ENCODE measurements at regions not wholly inside any gene's neighbourhood (a gene's known extent, or its start where the extent isn't known, plus 50 kb on each side); places are given as distances from the start of the nearest gene placed in this dataset.

DNA sequence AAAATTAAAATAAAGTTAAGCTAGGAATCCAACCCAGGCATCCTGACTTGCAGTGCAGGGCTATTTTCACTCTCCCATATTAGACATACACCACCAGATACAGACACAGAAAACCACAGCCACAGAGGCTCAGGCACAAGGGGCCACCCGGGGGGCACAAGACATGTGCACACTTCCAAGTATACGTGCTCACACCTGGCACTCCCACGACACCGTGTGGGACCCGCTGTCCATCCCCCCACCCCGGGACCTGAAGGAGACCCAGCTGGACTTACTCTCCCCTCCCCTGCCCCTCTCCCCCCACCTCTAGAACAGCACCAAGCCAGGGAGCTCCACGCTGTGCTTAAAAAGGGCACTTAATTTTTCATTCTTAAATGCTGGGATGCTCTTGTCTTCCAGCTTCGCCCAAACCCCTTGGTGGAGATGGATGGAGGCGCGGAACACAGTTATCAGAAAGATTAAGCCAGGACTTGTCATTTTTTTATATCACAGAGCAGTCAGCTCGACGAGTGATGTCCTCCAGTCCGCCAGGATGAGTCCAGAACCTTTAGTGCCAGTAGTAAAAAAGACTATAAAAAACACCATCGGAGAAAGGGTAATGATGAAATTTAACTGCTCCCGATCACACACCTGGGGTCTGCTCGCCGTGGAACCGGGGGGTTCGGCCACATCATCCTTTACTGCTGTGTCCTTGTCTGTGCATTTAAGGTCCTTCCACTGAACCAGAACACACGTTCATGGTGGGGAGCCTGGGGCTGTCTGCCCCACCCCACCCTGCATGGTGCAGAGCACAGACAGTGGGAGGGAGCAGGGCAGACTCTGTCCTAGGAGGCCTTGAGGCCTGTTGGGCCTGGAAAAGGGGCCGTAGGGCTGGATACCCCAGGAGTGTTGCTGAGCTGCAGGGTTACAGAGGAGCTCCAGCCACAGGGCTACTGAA, 73.3 kb upstream of the LHX1 start:
- no peaks in the 10 kb centered on the region for H3K27me3 ChIP-seq (ENCODE audit: control insufficient read depth in 1 of 2, insufficient read depth in 2 of 2, low read length in 2 of 2)
- 63 to 69% methylated on average over 21 of the region's 21 CpGs for WGBS, 2 donors

DNA sequence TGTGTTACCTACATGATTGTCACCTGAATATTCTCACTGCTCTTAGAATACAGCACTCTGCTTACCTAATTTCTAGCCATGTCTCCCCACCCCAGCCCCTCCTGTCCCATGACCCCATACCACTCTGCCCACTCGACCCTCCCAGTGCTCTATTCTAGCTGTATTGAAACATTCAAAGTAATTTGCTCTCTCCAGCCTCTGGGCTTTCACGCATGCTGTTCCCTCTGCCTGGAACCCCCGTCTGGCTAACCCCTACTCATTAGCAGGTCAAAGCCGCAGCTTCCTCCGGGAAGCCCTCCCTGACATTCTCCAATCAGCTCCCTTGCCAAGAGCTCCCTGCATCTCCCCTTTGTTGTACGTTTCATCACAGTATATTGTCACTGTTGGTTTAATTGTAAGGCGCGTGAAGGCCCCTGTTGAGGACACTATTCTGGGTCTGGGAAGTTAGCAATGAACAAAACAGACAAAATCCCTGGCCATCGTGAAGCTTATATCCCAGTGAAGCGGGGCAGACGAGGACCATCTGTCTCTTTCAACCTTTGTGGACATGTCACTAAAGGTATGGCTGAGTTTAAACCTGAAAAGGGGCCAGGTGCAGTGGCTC, 72.3 kb upstream of the LHX1 start:
- Histone ChIP-seq H3K4me3 (ENCODE audit: low read depth in 1 of 2, low read length in 2 of 2) (no peak overlapping the region), H3K36me3 (ENCODE audit: control insufficient read depth in 2 of 2, insufficient read depth in 2 of 2, low read length in 1 of 2) (no peaks in the 10 kb centered on the region), H3K27ac (ENCODE audit: low read depth in 2 of 2, low read length in 1 of 2) (no peak overlapping the region), H3K9me3 (ENCODE audit: control insufficient read depth in 2 of 2, insufficient read depth in 1 of 2, low read depth in 1 of 2, low read length in 1 of 2) (no peaks in the 10 kb centered on the region), H3K4me1 (ENCODE audit: control insufficient read depth in 2 of 2, insufficient read depth in 2 of 2, low read length in 1 of 2) (no peaks in the 10 kb centered on the region), H3K27me3 (ENCODE audit: control insufficient read depth in 1 of 2, insufficient read depth in 2 of 2, low read length in 2 of 2) (no peaks in the 10 kb centered on the region)
- WGBS, 2 donors = 59 to 62% methylated on average over 11 of the region's 11 CpGs

More for the DNA sequence above, 73.3 kb upstream of the LHX1 start:
- Histone ChIP-seq H3K27ac (ENCODE audit: low read depth in 2 of 2, low read length in 1 of 2) (no peak overlapping the region), H3K4me3 (ENCODE audit: low read depth in 1 of 2, low read length in 2 of 2) (no peak overlapping the region), H3K9me3 (ENCODE audit: control insufficient read depth in 2 of 2, insufficient read depth in 1 of 2, low read depth in 1 of 2, low read length in 1 of 2) (no peaks in the 10 kb centered on the region), H3K36me3 (ENCODE audit: control insufficient read depth in 2 of 2, insufficient read depth in 2 of 2, low read length in 1 of 2) (no peaks in the 10 kb centered on the region), H3K4me1 (ENCODE audit: control insufficient read depth in 2 of 2, insufficient read depth in 2 of 2, low read length in 1 of 2) (no peaks in the 10 kb centered on the region)

DNA sequence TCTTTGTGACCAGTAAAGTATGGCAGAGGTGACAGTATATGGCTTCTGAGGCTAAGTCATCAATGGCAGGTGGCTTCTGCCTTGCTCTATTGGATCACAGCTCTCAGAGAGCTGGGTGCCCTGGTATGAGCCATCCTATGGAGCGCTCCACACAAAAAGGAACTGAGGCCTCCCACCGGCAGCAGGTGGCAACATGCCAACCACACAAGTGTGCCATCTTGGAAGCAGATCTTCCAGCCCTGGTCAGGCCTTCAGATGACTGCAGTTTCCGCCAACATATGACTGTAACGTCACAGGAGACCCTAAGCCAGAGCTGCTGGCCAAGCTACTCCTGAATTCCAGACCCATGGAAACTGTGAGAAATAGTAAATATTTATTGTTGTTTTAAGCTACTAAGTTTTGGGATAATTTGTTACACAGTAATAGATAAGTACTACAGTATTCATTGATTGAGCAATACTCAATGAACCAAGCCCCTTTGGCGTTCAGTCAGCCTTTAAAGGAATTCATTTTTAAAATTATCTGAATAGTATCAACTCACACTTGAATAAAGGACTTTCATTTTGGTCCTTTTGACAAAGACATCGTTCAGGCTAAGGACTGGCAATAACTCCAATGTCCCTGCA, 69.4 kb upstream of the LHX1 start:
- Histone ChIP-seq H3K36me3 (ENCODE audit: control insufficient read depth in 2 of 2, insufficient read depth in 2 of 2, low read length in 1 of 2) (no peaks in the 10 kb centered on the region), H3K4me1 (ENCODE audit: control insufficient read depth in 2 of 2, insufficient read depth in 2 of 2, low read length in 1 of 2) (no peaks in the 10 kb centered on the region), H3K9me3 (ENCODE audit: control insufficient read depth in 2 of 2, insufficient read depth in 1 of 2, low read depth in 1 of 2, low read length in 1 of 2) (no peaks in the 10 kb centered on the region), H3K27ac (ENCODE audit: low read depth in 2 of 2, low read length in 1 of 2) (no peak overlapping the region), H3K27me3 (ENCODE audit: control insufficient read depth in 1 of 2, insufficient read depth in 2 of 2, low read length in 2 of 2) (no peaks in the 10 kb centered on the region), H3K4me3 (ENCODE audit: low read depth in 1 of 2, low read length in 2 of 2) (no peak overlapping the region)
- 78 to 82% methylated on average over 6 of the region's 6 CpGs for whole genome bisulfite sequencing, 2 donors

DNA sequence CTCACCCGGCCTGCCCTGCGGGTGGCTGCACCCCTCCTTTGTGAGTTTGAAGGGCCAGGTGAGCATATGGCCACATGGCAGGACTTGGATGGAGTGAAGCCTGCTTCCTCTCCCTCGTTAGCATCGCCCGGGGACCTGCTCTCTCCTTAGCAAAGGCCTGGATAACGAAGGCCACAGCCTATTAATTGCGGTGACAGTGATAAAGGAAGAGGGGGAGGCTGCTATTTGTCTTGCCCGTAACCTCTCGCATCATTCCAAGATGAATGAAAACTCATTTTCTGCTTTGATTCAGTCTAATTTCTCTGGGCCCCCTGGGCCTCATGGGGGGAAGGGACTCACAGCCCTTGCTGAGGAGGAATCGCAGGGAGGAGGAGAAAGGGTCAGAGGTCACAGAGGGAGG, 68.5 kb upstream of the LHX1 start:
- Histone ChIP-seq H3K4me1 (ENCODE audit: control insufficient read depth in 2 of 2, insufficient read depth in 2 of 2, low read length in 1 of 2) (no peaks in the 10 kb centered on the region), H3K9me3 (ENCODE audit: control insufficient read depth in 2 of 2, insufficient read depth in 1 of 2, low read depth in 1 of 2, low read length in 1 of 2) (no peaks in the 10 kb centered on the region), H3K27ac (ENCODE audit: low read depth in 2 of 2, low read length in 1 of 2) (no peak overlapping the region), H3K27me3 (ENCODE audit: control insufficient read depth in 1 of 2, insufficient read depth in 2 of 2, low read length in 2 of 2) (no peaks in the 10 kb centered on the region), H3K4me3 (ENCODE audit: low read depth in 1 of 2, low read length in 2 of 2) (no peak overlapping the region), H3K36me3 (ENCODE audit: control insufficient read depth in 2 of 2, insufficient read depth in 2 of 2, low read length in 1 of 2) (no peaks in the 10 kb centered on the region)
- 67 to 69% methylated on average over 10 of the region's 10 CpGs for WGBS, 2 donors

DNA sequence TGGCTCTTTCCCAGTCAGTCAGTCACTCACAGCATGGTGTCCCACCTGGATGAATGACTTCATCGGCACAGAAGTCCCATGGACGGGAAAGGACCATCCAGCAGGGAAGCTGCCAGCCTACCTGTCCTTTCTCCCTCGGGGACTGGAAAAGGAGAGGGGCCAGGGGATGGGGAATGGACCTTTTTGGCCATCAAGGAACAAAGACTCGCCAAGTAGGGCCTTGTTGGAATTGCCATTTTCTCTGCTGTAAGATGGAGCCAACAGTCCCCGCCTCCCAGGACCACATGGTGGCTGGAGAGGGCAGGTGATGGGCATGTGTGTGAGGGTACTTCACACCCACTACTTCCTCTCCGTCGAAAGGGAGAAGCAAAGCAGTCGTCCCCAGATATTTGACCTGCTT, 67.8 kb upstream of the LHX1 start:
- H3K27ac ChIP-seq (ENCODE audit: low read depth in 2 of 2, low read length in 1 of 2) = no peak overlapping the region
- H3K9me3 ChIP-seq (ENCODE audit: control insufficient read depth in 2 of 2, insufficient read depth in 1 of 2, low read depth in 1 of 2, low read length in 1 of 2) = no peaks in the 10 kb centered on the region
- no peaks in the 10 kb centered on the region for H3K27me3 ChIP-seq (ENCODE audit: control insufficient read depth in 1 of 2, insufficient read depth in 2 of 2, low read length in 2 of 2)
- H3K4me3 ChIP-seq (ENCODE audit: low read depth in 1 of 2, low read length in 2 of 2) = no peak overlapping the region
- no peaks in the 10 kb centered on the region for H3K4me1 ChIP-seq (ENCODE audit: control insufficient read depth in 2 of 2, insufficient read depth in 2 of 2, low read length in 1 of 2)
- 73 to 78% methylated on average over 8 of the region's 8 CpGs for whole genome bisulfite sequencing, 2 donors
- H3K36me3 ChIP-seq (ENCODE audit: control insufficient read depth in 2 of 2, insufficient read depth in 2 of 2, low read length in 1 of 2) = no peaks in the 10 kb centered on the region

DNA sequence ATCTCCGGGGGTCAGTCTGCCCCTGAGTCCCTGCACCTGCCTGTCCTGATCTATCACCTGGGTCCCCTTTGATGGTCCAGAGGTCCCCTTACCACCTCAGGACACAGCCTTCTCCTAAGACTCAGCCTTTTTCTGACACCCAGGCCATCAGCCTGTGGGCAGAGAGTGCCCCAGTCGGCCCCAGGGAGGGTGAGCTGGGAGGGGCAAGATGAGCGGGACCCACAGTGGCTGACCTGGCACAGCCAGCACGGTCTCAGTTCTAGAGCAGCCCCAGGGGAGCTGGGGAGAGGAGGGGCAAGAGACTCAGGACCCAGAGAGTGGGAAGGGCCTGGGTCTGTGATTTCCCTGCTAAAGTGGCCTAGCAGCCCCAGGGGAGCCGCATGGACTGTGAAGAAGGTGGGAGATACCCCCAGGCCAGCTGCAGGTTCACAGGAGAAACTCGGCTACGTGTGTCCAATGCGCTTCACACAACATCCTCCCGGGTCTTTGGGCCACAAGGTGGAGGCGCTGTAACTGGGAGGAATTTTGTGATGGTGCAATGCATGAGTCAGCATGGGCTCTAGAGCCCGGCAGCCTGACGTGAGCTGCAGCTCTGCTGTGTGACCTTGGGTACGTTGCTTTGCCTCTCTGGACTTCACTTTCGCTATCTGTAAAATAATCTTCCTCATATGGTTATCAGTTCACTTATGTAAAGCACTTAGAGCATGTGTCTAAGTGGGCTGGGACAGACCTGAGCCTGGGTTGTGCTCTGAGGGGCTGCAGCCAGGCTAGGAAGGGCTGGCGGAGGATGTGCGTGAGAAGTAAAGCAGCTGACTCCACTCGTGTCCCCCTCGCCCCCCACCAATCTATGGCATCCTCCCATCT, 67.2 kb upstream of the LHX1 start:
- no peaks in the 10 kb centered on the region for H3K27me3 ChIP-seq (ENCODE audit: control insufficient read depth in 1 of 2, insufficient read depth in 2 of 2, low read length in 2 of 2)
- H3K4me3 ChIP-seq (ENCODE audit: low read depth in 1 of 2, low read length in 2 of 2) = no peak overlapping the region
- no peak overlapping the region for H3K27ac ChIP-seq (ENCODE audit: low read depth in 2 of 2, low read length in 1 of 2)
- H3K36me3 ChIP-seq (ENCODE audit: control insufficient read depth in 2 of 2, insufficient read depth in 2 of 2, low read length in 1 of 2) = no peaks in the 10 kb centered on the region
- H3K4me1 ChIP-seq (ENCODE audit: control insufficient read depth in 2 of 2, insufficient read depth in 2 of 2, low read length in 1 of 2) = no peaks in the 10 kb centered on the region
- WGBS, 2 donors = 55 to 61% methylated on average over 18 of the region's 18 CpGs
- no peaks in the 10 kb centered on the region for H3K9me3 ChIP-seq (ENCODE audit: control insufficient read depth in 2 of 2, insufficient read depth in 1 of 2, low read depth in 1 of 2, low read length in 1 of 2)

DNA sequence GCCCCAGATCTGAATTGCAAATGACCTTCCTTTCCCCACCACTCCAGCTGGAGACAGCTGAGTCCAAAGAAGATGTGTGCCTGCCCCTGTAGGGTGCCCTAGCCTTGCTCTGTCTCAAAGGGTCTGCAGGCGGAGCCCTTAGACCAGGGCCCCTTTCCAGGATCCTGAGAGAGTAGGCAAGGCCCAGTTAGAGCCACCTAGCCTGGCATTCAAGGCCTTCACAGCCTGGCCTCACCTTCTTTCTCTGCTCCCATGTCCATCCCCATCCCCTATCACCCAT, 66.6 kb upstream of the LHX1 start:
- Histone ChIP-seq H3K4me3 (ENCODE audit: low read depth in 1 of 2, low read length in 2 of 2) (no peak overlapping the region), H3K9me3 (ENCODE audit: control insufficient read depth in 2 of 2, insufficient read depth in 1 of 2, low read depth in 1 of 2, low read length in 1 of 2) (no peaks in the 10 kb centered on the region), H3K4me1 (ENCODE audit: control insufficient read depth in 2 of 2, insufficient read depth in 2 of 2, low read length in 1 of 2) (no peaks in the 10 kb centered on the region), H3K27me3 (ENCODE audit: control insufficient read depth in 1 of 2, insufficient read depth in 2 of 2, low read length in 2 of 2) (no peaks in the 10 kb centered on the region), H3K27ac (ENCODE audit: low read depth in 2 of 2, low read length in 1 of 2) (no peak overlapping the region), H3K36me3 (ENCODE audit: control insufficient read depth in 2 of 2, insufficient read depth in 2 of 2, low read length in 1 of 2) (no peaks in the 10 kb centered on the region)
- WGBS, 2 donors = 78% methylated on average over 1 of the region's 1 CpG

DNA sequence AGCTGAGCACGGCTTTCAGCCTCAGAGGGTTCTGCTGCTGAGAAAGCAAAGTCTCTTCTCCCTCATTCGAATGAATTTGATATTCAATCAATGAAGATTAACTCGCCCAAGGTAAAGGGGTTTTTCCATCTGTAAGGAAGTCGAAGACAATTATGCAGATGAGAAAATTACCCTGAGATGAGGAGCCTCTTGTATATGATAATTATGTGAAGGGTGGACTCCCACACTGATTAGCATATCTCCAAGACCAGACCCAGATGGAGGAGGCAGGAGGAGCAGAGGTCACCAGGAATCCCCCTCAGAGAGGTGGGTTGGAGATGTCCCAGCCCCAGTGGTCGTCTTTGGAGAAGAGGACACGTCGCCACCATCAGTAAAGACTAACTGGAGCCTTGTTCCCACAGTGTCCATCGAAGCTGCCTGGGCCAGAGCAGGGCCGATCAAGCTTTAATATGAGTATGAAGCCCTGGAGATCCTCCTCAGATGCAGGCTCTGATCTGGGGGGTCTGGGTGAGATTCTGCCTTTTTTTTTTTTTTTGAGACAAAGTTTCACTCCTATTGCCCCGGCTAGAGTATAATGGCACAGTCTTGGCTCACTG, 61.5 kb upstream of the LHX1 start:
- no peaks in the 10 kb centered on the region for H3K4me1 ChIP-seq (ENCODE audit: control insufficient read depth in 2 of 2, insufficient read depth in 2 of 2, low read length in 1 of 2)
- no peaks in the 10 kb centered on the region for H3K27me3 ChIP-seq (ENCODE audit: control insufficient read depth in 1 of 2, insufficient read depth in 2 of 2, low read length in 2 of 2)
- WGBS, 2 donors = 77 to 78% methylated on average over 10 of the region's 10 CpGs
- no peak overlapping the region for H3K27ac ChIP-seq (ENCODE audit: low read depth in 2 of 2, low read length in 1 of 2)
- H3K4me3 ChIP-seq (ENCODE audit: low read depth in 1 of 2, low read length in 2 of 2) = no peak overlapping the region
- H3K9me3 ChIP-seq (ENCODE audit: control insufficient read depth in 2 of 2, insufficient read depth in 1 of 2, low read depth in 1 of 2, low read length in 1 of 2) = no peaks in the 10 kb centered on the region
- no peaks in the 10 kb centered on the region for H3K36me3 ChIP-seq (ENCODE audit: control insufficient read depth in 2 of 2, insufficient read depth in 2 of 2, low read length in 1 of 2)

DNA sequence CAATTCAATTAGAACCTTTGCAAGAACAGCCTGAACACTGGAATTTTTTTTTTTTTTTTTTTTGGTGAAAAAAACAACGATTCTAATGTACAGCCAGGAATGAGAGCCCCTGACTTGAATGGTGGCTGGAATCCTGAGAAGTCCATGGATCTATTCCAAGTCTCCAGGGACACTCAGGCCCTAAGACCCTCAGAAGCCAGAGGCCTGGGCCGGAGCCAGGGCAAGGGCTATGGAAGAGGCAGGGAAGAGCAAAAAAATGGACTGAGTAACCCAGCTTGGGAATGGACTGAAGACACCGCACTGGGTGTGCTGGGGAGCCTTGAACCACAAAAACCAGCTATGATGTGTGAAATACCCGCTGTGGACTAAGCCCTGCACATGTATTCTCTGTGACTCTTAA, 60.3 kb upstream of the LHX1 start:
- 76 to 83% methylated on average over 4 of the region's 4 CpGs for WGBS, 2 donors
- Histone ChIP-seq H3K27ac (ENCODE audit: low read depth in 2 of 2, low read length in 1 of 2) (no peak overlapping the region), H3K4me3 (ENCODE audit: low read depth in 1 of 2, low read length in 2 of 2) (no peak overlapping the region), H3K27me3 (ENCODE audit: control insufficient read depth in 1 of 2, insufficient read depth in 2 of 2, low read length in 2 of 2) (no peaks in the 10 kb centered on the region), H3K9me3 (ENCODE audit: control insufficient read depth in 2 of 2, insufficient read depth in 1 of 2, low read depth in 1 of 2, low read length in 1 of 2) (peaks cover 0 to 4% of the 10 kb centered on the region in 2 donors), H3K36me3 (ENCODE audit: control insufficient read depth in 2 of 2, insufficient read depth in 2 of 2, low read length in 1 of 2) (no peaks in the 10 kb centered on the region), H3K4me1 (ENCODE audit: control insufficient read depth in 2 of 2, insufficient read depth in 2 of 2, low read length in 1 of 2) (no peaks in the 10 kb centered on the region)

All from esophagus (tissue), 2 donors.